CD1c-positive myeloid dendritic cell (primary cell): ENCODE measurements at regions not wholly inside any gene's neighbourhood (a gene's known extent, or its start where the extent isn't known, plus 50 kb on each side); places are given as distances from the start of the nearest gene placed in this dataset.
"Not testable (repeated sequence)": the region's sequence is repeated elsewhere in the genome, so short reads cannot be mapped to it uniquely, and the experiment has no call there.

ENCODE experiments used
- DNase-seq: peaks from one replicate; pipeline ENCODE4 v3.0.0-alpha.2; 2016; ENCODE audit errors: extremely low spot score

GRCh38 chr5:120329095-120329494 lies 135.0 kb upstream of the PRR16 start:
- DNase-seq = no peak

DNA sequence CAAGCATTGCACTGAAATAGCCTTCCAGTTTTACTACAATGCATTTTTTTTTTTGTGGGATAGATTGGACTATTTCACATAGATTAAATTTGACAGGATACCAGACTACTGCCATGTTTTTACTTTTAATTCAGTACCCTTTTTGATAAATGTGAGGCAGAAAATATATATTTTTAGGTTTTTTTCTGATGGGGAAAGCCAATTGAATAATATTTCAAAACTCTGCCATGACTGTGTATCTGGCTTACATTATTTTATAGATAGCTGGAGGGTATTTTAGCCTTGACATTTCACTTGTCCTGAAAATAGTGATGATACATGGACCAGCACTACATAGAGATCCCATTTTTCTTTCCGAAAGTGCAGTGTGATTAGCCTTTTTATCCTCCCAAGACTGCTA lies 133.5 kb upstream of the PRR16 start:
- no peak for DNase-seq

- DNase-seq = no peak
Measured at GRCh38 chr5:120344181-120344580, 119.9 kb upstream of the PRR16 start.

GRCh38 chr5:120345947-120346346 lies 118.2 kb upstream of the PRR16 start:
- no peak for DNase-seq

- not testable (repeated sequence) for DNase-seq
Measured at GRCh38 chr5:120351071-120351470, 113.0 kb upstream of the PRR16 start.

DNA sequence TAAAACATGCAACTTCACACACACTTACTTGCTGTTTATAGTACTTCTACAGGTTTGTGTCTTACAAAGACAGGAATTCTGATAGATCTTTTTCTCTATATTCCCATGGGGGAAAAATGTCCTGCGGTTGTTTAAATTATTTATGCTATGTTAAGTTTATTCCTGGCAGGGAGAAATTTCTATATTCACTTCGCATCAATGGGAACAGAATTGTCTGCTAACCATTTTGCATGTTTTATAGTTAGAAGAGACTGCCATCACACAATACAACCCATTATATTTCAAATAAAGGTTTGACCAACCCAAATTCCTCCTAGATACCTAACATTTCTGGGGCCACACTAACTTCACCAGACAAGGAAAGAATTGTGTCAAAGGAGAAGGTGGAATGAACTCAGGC lies 110.0 kb upstream of the PRR16 start:
- no peak for DNase-seq

- no peak for DNase-seq
Measured at GRCh38 chr5:120358949-120359348, 105.2 kb upstream of the PRR16 start.

GRCh38 chr5:120361941-120362340 lies 102.2 kb upstream of the PRR16 start:
- DNase-seq = no peak

DNA sequence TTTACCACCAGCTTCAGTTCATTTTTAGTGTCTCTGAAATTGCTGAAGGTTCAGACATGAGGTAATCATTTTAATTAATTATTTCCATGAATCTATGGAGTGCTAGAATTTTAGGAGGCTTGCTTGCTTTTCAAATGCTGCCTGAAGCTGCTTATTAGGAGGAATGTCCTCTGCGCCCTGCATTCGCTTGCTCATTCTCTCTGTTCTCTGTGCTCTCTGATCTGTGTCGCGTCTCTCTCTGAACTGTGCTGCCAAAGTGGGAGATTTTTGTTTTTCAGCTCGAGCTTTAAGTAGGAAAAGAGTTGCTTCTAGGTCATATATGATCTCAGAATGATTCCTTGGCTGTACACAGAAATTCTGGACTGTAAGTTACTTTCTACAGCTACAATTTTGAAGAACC lies 101.7 kb upstream of the PRR16 start:
- no peak for DNase-seq

DNA sequence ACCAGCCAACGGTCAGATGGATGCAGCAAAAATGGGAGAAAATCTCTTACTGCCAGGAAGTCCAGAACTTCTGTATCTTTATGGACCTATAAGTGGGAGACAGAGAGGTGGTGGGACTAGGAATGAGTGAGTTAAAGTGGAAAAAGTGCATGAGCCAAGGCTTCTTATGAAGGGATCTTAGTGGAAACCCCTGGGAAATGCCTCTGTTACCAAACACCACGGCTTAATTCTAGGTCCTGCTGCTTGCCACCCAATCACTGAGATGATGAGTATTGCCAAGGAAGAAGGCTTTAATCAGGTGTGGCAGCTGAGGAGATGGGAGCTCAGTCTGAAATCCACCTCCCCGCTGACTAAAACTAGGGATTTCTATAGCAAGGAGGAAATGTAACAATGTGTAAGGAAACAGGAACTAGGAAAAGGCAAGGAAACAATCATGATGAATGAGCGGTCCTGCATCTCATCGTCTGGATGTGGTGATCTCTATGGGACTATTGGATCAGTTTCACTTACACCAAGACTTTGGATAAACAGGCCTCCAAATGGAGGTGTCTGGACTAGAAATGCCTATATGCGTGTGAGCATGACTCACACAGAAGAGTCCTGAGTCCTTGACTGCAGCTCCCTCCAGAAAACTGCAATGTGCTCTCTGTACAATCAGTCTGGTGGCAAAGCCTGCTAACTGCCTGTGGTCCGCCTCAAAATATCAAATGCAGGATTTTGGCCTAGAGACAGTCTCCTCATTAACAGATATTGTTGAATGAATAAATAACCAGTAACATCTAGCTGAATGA lies 98.2 kb upstream of the PRR16 start:
- no peak for DNase-seq

DNA sequence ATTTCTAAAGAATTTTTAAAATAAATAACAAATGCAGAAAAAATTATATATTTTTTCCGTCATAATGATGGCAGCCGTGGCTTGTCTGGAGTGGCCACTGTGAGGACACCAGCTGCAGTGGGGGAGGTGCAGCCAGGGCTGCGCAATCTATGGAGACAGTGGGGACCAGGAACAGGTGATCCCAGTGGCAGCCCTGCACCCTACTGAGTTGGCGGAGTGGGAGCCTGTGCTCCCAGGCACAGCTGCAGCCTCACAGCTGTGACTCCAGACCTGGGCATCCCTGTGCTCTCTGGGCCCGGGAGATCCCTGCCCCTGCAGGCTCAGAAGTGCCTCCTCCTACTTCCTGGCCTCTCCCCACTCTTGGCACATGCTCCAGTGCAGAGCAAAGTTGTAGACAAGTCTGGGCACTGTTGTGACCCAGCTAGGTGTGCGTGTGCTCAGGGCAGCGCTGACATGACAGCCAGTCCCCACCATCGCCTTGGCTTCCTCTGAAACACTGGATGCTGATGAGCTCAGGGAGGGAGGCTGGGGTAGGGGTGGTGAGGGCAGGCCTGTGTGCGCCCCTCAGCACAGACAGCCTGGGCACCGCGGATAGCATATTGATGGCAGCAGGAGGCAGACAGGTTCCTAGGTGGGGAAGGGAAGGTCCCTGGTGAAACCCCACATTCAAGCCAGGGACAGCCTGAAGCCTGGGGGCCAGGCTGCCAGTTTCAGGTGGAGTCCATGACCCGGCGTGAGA lies 96.0 kb upstream of the PRR16 start:
- no peak for DNase-seq

DNA sequence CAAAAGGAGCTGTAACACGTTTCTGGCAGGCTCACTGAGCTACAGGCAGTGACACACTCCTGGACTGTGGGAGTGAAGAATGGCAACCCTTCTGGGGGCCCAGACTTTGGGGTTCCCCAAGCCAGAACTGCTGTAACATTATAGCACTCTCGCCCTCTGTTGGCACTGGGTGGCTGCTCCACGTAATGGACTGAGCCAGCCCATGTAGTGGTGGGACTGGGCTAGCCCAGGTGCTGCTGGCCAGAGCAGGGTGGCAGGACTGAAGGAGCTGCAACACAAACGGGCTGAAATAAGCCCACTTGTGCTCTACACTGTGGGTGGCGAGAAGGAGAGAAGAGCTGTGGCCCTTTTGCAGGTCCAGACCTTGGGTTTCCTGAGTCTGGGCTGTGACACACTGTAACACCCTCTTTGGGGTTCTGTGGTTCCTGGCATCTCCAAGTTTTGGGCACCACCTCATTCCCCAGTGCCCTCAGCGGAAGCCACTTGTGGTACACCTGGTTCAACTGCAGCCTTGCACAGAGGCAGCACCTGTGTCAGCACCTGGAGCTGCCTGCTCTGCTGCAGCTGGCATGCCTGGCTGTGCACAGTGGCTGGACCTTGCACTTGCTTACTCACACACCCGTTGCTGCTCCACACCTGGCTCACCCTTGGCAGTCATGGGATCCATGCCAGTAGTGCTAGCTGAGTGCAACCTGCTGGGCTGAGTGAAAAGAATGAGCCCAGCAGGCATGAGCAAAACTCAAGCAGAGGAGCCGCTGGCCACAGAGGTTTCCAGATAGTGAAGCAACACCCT lies 95.0 kb upstream of the PRR16 start:
- DNase-seq = no peak

DNA sequence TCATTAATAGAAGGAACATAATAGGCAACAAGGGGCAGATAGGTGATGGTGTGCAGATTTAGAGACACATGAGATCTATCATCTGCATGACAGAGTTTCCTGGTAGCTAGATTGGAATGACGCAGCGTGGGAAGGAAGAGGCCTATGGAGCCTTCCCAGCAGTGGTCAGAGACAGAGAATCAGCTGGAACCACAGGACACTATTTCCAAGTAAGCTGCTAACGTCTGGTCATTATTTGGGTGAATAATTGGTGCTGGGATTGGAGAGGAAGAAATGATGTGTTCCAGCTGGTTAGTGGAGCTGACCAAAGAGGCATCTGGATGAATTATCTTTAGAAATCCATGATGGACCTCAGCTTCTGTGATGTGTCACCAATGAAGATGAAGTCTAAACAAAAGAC lies 91.2 kb upstream of the PRR16 start:
- no peak for DNase-seq

- no peak for DNase-seq
Measured at GRCh38 chr5:120375248-120375647, 88.9 kb upstream of the PRR16 start.

DNA sequence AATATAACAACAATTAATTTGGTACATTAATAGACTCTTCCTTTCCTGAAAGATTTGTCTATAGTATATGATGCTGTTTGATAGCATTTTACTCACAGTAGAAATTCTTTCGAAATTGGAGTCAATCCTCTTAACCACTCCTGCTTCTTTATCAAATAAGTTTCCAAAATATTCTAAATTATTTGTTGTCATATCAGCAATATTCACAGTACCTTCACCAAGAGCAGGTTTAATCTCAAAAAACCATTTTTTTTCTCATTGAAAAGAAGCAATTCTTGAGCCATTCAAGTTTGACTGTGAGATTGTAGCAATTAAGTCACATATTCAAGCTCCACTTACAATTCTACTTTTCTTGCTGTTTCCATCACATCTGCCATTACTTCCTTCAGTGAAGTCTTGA lies 83.5 kb upstream of the PRR16 start:
- no peak for DNase-seq

DNA sequence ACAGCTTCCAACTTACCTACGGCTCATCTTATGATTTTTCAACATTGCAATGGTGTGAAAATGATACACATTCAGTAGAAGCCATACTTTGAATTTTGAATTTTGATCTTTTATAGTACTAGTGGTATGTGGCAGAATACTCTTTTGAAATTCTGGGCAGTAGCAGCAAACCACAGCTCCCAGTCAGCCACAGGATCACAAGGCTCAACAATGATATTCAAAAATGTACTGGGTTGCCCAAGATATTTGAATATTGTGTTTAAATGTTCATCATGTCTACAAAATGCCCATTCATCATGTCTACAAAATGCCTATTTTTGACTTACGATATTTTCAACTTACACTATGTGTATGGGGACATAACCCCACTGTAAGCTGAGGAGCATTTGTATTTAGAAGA lies 81.3 kb upstream of the PRR16 start:
- no peak for DNase-seq

DNA sequence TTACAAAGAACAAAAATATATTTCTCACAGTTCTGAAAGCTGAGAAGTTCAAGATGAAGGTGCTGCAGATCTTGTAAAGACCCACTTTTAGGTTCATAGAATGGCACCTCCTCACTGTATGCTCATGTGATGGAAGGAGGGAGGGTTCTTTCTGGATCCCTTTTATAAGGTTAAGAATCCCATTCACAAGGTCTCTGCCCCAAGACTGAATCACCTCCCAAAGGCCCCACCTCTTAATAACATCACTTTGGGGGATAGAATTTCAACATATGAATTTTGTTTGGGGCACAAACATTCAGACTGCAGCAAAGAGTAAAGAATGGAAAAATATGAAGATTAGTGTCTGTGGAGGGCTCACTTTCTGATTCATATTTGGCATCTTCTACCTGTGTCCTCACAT lies 77.1 kb upstream of the PRR16 start:
- DNase-seq = no peak

GRCh38 chr5:120388016-120388781 lies 75.9 kb upstream of the PRR16 start:
- peak; percentile 61 for DNase-seq

GRCh38 chr5:120394259-120394658 lies 69.8 kb upstream of the PRR16 start:
- no peak for DNase-seq

- no peak for DNase-seq
Measured at GRCh38 chr5:120396186-120396585, 67.9 kb upstream of the PRR16 start.

GRCh38 chr5:120400356-120400755 lies 63.7 kb upstream of the PRR16 start:
- no peak for DNase-seq

DNA sequence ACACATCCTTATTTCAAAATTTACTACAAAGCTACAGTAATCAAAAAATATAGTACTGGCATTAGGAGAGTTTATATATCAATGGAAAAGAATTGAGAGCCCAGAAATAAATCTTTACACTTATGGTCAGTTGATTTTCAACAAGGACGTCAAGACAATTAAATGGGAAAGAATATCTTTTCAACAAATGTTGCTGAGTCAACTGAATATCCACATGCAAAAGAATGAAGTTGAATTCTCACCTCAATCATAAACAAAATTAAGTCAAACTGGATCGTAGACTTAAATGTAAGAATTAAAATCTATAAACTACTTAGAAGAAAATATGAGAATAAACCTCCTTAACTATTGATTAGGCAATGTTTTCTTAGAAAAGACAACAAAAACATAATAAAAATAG lies 61.5 kb upstream of the PRR16 start:
- DNase-seq = no peak
